HG03196 (cell line): ENCODE measurements at regions not wholly inside any gene's neighbourhood (a gene's known extent, or its start where the extent isn't known, plus 50 kb on each side); places are given as distances from the start of the nearest gene placed in this dataset.
"Not testable (repeated sequence)": the region's sequence is repeated elsewhere in the genome, so short reads cannot be mapped to it uniquely, and the experiment has no call there.

Experiments
- ATAC-seq: cut with Tn5 transposase; IDR thresholded peaks from one replicate; pipeline ENCODE4 v1.9.1; 2021; ENCODE audit not compliant: unreplicated experiment

DNA sequence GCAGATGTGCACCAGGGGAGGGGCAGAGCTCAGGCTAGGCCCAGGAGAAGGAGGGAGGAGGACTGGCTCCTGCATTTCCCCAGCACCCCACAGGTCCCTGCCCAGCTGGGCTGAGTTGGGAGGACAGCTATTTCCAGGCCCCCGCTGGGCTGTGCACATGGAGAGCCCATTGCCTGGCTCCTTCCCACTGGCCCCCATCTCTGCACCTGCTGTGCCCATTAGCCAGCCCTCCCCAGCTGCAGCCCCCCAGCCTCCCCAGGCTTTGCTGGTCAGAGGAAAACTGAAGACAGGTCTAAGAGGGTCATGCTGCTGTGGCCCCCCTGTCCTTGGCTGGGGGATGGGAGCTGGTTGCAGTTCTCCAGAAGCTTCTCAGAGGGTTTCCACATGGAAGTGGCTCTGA lies 81.8 kb upstream of the SHANK2 start:
- no peak for ATAC-seq

DNA sequence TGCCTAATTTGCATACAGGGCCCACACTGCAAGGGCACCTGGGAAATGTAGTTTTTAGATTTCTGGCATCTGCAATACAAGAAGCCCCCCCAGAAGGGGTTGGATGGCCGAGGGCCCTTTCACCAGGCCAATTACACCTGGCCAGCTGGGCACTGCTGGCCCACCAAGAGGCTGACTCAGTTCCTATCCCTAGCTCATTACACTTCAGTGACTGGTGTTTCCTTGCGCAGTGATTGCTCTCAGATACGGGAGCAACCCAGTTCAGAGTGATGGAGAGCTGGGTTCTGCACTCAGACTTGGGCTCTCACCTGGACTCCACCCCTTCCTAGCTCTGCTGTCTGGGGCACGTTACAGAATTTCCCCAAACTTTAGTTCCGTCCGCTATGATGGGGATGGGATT lies 81.1 kb upstream of the SHANK2 start:
- ATAC-seq: no peak

DNA sequence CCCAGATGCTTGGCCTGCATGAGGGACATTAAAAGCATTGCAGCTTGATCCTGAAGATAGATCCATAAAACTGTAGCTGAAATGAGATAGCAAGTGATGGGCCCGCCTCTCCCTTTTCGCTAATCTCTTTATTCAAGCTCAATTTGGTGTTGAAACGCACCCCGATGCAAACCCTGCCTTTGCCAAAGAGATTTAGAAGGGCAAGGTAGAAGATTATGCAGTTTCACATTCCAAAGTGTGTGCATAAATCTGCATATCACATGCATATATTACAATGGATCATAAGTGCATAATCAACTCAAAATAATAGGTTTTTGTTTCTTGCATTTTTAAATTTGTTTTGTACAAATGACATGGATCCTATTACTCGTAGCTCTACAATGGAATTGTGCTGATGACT lies 80.1 kb upstream of the SHANK2 start:
- ATAC-seq: no peak

DNA sequence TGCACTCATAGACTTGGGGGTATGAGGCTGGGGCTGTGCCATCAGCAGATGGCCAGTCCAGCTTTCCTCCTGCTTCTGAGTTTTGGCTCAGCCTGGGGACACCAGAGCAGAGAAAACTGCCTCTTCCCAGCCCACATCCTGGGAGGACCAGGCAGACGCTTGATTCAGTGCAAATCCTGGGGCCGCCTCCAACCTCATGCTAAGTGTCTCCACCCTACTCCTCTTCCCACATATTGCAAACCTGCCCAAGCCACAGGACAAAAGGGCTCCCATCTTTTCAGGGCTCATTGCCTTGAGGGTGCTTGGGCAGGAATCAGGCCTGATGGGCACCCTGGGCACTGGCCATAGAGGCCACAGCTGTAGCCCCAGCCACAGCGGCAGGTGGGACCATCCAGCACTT lies 79.7 kb upstream of the SHANK2 start:
- ATAC-seq: no peak

DNA sequence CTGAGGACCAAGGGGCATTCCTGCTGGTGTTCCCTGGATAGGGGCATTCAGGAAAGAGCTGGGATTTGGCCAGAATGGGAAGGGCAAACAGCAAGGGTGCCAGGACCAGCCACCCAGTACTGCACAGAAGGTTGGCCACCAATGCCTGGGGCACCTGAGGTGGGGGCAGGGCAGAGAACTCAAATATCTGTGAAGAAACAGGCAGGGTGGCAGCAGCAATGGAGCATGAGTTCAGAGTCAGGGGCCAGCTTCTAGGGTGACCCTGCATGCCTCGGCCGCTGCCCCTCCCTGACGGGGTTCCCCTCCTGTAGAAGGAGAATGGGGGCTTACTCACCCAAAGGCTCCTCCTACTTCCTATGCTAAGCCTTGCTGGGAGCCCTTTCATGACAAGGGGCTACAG lies 79.3 kb upstream of the SHANK2 start:
- ATAC-seq: no peak

DNA sequence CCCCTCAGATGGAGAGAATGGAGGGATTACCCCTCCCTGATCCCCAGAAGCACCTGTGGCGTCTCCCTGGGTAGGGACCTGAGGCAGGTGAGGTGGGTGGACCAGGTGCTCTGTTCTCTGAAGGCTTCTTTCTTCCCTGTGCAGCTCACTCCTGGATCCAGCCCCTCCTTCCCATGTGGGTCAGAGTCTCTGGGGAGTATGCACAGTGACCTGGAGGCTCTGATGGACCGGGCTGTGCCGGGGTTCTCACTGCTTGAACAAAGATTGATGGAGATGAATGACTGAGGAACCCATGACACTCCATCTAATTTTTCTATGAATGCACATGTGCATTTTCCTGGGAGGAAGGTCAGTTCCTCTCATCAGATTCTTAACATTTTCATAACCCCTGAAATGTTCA lies 78.6 kb upstream of the SHANK2 start:
- ATAC-seq: no peak

DNA sequence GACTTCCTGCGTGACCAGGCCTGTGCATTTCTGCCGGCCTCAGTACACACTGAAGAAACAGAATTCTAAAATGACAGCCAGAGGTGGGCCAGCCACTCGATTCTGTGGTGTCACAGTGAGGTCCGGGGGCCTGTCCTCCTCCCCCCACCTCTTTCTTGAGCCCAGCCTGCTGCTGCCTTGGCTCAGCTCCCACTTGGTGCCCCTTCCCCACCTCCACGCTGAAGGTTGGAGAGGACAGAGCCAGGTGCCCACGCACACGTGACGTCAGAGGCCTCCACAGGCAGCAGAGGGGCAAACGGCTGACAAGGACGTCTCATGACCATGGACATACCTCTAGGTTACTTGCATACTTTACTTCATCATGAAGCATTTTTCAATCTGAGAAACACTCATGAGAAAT lies 78.0 kb upstream of the SHANK2 start:
- ATAC-seq: no peak

DNA sequence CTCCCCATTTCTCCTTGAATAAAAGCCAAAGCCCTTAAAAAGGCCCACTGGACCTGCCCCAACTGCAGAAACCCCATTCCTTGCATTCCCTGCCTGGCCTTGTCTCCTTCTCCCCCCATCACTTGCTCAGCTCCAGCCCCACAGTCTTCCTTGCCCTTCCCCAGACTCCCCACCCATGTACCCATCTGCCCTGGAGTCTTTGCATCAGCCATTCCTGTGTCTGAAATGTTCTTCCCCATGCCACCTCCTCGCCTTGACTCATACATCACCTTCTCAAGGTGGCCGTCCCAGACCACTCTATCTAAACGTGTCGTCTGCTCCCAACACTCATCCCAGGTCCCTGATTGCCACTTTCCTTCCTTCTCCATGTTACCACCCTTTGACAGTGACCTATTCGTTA lies 77.4 kb upstream of the SHANK2 start:
- no peak for ATAC-seq

DNA sequence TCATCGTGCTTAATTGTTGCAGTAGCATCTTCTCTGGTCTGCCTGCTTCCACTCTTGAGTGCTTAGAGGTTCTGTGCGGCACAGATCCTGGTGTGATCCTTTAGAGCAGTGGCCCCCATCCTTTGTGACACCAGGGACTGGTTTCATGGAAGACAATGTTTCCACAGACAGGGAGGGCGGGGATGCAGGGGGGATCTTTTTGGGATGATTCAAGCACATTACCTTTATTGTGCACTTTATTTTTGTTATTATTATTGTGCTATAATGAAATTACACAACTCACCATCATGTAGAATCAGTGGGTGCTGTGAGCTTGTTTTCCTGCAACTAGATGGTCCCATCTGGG lies 76.8 kb upstream of the SHANK2 start:
- ATAC-seq: no peak

DNA sequence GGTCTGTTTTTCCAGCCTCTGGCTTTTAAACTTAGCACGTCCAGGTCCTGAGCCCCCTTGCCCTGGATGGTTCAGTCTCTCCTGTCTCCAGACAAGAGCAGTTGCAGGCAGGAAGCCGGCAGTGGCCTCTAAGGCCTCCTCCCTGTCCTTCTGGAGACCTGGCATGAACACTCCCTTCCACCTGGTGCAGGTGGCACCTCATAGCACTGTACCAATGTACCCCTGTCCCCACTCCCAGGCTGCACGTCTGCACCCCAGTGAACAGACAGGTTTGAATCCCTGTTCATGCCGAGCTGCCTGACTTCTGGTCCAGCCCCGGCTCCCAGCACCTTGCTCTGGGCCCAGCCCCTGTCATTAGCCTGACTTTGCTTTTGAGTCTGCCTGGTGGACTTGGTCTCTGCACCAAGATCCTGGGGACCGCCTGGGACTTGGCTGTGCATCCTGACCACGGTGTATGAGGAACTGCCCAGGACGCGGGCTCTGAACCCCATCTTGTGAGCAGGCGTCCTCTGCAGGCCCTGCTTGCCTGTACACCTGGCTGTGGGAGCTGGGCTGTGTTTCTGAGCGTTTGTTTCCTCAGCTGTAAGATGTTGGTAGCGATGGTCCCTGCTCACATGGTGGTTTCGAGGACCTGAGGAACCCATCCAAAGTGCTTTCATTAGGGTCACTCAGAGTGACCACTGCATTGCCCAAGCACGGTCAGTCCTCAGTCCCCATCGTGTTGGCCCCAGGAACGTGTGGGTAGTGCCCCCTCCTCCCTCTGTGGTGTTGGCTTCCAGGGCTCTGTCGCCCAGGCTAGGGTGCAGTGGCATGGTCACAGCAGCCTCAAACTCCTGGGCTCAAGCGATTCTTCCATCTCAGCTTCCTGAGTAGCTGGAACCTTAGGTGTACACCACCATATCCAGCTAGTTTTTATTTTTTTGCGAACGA lies 75.0 kb upstream of the SHANK2 start:
- no peak for ATAC-seq

DNA sequence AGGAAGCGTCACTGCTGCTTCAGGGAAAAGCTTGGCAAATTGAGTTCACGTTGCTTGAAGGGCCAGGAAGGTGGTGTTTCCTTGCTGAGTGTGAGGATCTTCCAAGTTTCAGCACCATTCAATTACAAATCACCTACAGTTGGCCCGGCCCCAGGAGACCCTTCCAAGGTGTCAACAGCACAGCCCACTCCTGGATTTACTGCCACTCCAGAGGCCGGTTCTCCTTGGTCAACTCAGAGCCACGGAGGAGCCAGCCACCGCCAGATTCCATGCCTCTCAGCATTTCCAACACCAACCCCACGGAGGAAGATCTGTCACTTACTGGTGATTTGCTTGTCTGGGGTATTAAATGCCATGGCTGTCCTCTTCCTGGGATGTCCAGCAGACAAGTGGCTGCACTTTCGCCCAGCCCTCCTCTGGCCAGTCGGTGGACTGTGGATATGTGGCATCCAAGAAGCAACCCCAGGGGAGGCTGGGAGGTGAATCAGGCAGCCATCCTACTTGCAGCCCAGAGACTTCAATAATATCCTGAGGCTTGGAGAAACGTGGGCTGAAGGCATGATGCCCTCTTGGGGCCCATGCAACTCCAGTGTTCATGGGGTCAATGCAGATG lies 74.1 kb upstream of the SHANK2 start:
- no peak for ATAC-seq

DNA sequence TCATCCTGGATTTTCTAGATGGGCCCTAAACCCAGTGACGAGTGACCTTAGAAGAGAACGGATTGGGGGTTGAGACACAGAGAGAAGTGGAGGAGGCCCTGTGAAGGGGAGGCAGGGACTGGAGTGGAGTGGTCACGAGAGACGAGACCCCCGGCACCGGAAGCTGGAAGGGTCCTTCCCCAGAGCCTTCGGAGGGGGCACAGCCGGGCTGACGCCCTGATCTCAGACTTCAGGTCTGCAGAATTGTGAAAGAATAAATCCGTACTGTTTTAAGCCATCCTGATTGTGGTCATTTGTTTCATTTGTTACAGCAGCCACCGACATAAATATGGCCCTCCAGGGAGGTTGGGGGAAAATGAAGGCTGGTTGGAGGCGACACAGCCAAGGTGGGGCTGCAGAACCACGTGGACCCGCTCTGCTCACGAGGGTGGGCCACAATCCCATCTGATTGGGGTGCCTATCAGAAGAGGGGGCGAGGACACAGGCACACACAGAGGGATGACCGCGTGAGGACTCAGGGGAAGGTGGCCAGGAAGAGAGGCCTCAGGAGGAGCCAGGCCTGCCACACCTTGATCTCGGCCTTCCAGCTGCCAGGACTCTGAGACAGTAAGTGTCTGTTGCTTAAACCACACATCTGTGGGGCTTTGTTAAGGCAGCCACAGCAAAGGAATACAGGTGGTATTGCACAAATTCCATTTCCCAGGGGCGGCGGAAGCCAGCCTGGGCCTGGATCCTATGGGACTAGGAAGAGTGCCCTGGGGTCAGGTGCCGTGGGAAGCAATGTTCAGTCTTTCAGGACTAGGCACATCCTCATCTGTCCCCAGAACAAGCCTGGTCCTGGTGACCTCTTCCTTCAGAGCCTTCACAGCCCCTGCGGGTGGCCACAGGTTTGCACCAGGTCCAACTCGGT lies 73.3 kb upstream of the SHANK2 start:
- ATAC-seq: no peak

DNA sequence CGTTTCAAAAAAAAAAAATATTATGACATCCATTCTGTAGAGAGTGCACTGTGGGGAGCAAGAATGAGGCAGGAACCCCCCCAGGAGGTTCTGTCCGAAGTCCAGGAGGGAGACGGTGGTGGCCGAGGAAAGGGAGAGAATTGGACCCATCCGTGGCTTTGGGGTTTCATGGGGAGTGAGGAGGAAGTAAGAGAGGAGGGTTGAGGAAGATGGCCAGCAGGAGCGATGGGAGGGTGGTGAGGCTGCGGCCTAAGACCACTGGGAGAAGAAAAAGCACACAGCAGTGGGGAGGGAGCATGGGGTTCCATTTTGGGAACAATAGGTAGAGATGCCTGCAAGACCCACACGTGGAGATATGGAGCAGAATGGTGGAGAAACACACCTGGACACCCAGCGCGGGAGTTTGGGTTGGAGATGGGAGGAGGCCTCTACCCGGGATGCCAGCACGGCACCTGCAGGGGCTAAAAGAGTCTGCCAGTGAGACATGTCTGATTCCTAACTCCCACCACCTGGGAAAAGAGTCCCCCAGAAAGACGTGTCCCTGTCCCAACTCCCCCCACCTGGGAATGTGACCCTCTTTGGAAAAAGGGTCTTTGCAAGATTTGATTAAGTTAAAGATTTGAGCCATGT lies 72.5 kb upstream of the SHANK2 start:
- no peak for ATAC-seq

DNA sequence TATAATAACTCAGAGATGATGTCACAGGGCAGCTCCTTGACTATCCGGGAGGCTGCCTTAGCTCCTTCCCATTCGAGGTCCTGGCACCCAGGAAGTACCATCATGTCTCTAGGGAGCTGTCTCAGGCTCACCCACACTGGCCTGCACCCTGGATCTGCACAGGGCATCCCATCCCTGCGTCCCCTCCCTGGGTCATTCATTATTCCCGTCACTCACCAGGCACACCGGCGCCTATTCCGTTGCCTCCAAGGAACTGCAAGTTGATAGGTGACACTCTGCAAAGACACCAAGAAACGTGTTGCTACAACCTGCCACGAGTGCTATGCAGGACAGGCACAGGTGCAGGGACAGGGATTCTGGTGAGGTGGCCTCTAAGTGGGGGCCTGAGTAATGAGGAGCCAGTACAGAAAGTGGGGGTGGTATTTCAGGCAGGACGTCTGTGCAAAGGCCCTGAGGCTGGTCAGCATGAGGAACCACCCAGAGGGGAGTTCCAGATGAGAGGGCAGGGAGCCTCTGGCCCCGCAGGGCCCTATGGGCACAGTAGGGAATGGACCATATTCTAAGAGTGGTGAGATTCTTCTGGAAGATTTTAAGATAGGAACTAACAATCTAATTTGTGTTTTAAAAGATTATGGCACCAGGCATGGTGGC lies 71.6 kb upstream of the SHANK2 start:
- ATAC-seq: no peak

DNA sequence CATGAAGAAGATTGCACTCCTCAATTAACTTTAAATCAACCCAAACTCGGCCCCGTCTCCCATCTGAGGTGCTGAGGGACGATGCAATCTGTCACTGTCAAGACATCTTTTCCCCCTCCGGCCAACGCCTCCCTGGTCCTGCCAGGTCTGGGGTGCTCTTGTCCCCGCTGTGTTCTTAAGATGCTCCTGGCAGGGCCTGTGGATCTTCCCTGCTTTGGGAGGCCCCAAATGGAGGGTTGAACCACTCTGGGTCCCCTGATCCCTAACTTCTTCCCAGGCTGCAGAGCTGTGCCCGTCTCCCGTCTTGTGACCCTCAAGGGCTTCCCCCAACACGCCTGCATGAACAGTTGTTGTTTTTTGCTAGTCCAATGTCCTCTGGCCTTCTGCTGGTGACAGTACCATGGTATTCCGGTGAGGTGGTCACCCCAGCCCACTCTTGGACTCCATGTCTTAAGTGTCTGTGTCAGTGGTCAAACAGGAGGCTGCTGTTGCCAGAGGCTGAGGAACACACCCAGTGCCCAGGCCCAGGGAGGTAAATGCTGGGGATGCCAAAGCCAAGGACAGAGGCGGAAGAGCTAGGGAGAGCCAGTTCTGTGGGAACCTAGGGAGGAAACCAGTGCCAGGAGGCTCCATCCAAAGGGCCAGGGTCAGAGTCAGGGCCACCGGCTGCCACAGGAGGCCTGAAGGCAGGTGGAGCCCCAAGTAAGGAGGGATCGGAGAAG lies 70.6 kb upstream of the SHANK2 start:
- ATAC-seq: no peak

DNA sequence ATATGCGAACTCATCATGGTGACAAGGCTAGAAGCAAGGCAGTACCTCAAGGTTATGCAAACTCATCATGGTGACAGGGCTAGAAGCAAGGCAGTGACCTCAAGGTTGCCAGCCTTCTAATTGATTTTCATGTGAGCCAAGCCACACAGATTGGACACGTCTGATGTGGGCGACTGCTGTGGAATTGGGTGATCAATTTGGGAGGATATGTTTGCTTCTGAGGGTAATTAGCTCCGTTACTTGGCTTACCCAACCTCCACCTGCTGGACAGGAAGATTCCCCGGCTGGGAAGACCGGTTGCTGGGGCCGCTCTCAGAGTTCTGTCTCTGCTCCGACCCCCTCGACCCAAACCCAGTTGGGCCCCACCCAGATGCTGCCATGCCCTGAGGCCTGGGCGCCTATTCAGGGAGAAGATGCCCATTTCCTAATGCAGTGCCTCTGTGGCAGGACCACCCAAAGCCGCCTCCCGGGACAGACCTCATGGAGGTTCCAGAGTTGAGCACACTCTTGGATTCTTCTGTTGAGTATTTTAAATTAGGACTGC lies 69.9 kb upstream of the SHANK2 start:
- no peak for ATAC-seq

DNA sequence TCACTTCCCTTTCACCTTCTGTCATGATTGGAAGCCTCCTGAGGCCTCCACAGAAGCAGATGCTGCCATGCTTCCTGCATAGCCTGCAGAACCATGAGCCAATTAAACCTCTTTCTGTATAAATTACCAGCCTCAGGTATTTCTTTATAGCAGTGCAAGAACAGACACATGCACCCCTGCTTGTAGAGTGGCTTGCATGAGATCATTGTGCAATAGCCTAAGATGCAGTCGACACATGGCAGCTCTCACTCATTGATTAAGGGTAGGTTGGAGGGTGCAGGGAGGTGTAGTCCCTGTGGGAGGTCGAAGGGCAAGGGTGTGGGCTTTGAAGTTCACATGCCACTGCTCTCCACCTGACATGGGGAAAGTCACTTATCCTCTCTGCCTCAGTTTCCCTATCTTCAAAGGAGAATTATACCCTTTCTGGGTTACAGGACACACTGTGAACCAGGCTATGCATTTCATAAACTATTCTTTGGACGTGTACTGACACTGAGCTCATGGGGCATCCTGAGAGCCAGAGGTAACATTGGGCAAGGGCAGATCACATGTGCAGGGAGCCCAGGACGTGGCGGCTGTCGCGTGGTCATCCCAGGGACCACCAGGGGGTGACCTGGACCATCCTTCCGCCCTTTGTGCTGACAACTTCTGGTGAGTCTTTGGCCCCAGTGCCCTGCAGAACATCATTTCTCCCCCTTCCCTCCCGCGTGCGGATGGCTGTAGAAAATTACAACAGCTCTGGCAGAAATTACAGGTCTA lies 69.2 kb upstream of the SHANK2 start:
- no peak for ATAC-seq

DNA sequence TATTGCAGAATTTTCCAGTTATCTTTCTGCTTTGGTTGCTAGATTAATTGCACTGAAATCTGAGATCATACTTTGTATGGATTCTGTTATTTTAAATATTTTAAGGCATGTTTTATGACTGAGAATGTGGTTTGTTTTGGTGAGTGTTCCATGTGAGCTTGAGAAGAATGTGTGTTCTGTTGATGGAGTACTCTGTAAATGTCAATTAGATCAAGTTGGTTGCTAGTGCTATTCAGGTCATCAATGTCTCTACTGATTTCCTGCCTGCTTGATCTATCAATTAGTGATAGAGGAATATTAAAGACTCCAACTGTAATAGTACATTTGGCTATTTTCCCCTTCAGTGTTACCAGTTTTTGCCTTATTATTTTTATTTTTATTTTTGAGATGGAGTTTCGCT lies 64.3 kb upstream of the SHANK2 start:
- ATAC-seq: no peak

DNA sequence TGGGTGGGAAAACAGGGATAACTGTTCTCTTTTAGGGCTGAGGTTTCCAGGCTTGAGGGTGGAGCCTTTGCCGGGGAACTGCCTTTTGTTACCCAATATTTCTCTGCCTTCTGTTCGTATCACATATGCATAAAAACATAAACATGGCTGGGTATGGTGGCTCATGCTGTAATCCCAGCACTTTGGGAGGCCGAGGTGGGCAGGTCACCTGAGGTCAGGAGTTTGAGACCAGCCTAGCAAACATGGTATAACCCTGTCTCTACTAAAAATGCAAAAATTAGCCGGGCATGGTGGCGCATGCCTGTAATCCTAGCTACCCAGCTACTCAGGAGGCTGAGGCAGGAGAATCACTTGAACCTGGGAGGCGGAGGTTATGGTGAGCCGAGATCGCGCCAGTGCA lies 60.2 kb upstream of the SHANK2 start:
- ATAC-seq: not testable (repeated sequence)
